OCI-LY3 (cell line): ENCODE measurements at regions not wholly inside any gene's neighbourhood (a gene's known extent, or its start where the extent isn't known, plus 50 kb on each side); places are given as distances from the start of the nearest gene placed in this dataset.

Source experiments
- EZH2phosphoT487 ChIP-seq: fragments of 200-600 bp; shearing (Covaris generic); IDR thresholded peaks from 2 replicates; pipeline ENCODE4 v1.6.1; 2018; ENCODE audit warnings: antibody characterized with exemption, mixed run types, low read depth
- TF ChIP-seq, protein P1 (sequence below): fragments of 200-600, 300-600 bp; sonication (generic); IDR thresholded peaks from 2 replicates; pipeline ENCODE4 v1.5.1; 2014; ENCODE audit warnings: antibody characterized with exemption, low read length, low read depth

DNA sequence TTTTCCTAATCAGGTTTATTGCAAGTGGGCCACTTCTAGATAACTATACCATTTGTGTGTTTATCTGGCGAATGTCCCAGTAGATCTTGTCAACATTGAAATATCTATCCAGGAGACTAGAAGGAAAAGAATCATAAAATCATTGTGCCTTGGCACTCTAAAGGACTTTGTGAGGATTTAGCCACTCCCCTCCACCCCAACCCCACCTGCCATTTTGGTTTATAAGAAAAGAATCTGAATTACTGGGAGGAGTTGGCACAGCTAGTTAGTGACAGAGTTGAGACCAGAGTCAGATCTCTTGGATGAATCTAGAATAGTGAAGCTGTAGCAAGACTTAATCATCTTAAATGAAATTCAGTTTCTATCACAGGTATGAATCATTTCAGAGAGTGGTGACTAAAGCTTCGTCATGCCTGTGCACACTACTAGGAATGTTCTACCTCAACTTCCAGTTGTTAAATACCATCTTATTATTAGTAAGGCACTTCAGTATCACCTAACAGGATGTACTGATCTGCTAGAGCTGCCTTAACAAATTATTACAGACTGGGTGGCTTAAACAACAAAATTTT, 212.7 kb upstream of the SLC14A2 start:
- TF ChIP-seq, protein P1, sequence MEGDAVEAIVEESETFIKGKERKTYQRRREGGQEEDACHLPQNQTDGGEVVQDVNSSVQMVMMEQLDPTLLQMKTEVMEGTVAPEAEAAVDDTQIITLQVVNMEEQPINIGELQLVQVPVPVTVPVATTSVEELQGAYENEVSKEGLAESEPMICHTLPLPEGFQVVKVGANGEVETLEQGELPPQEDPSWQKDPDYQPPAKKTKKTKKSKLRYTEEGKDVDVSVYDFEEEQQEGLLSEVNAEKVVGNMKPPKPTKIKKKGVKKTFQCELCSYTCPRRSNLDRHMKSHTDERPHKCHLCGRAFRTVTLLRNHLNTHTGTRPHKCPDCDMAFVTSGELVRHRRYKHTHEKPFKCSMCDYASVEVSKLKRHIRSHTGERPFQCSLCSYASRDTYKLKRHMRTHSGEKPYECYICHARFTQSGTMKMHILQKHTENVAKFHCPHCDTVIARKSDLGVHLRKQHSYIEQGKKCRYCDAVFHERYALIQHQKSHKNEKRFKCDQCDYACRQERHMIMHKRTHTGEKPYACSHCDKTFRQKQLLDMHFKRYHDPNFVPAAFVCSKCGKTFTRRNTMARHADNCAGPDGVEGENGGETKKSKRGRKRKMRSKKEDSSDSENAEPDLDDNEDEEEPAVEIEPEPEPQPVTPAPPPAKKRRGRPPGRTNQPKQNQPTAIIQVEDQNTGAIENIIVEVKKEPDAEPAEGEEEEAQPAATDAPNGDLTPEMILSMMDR: no peak
- no peak for TF ChIP-seq EZH2phosphoT487
